Mesenchymal stem cell (in vitro differentiated cells and primary cell): ENCODE measurements at regions not wholly inside any gene's neighbourhood (a gene's known extent, or its start where the extent isn't known, plus 50 kb on each side); places are given as distances from the start of the nearest gene placed in this dataset.

Source experiments
- DNase-seq: peaks from one replicate; pipeline ENCODE4 v3.0.0-alpha.2; 2013
- H2AFZ ChIP-seq: one replicate; pipeline ENCODE4 v1.6.1; 2013; ENCODE audit warnings: low read depth, mild to moderate bottlenecking, control low read depth, inconsistent platforms, low read length, moderate library complexity
- H2AK5ac ChIP-seq: 2 replicates; pipeline ENCODE4 v1.6.1; 2013; ENCODE audit warnings: low read length, moderate library complexity, mild to moderate bottlenecking, inconsistent platforms; ENCODE audit not compliant: severe bottlenecking
- H2BK120ac ChIP-seq: one replicate; pipeline ENCODE4 v1.6.1; 2013; ENCODE audit warnings: low read depth, mild to moderate bottlenecking, inconsistent platforms, low read length, moderate library complexity
- H2BK12ac ChIP-seq, 2 experiments: one replicate each; pipeline ENCODE4 v1.6.1; 2013; ENCODE audit warnings: inconsistent platforms in 2 of 2, low read length in 2 of 2, mild to moderate bottlenecking in 2 of 2, moderate library complexity in 2 of 2, control low read depth in 1 of 2
- H2BK15ac ChIP-seq: one replicate; pipeline ENCODE4 v1.6.1; 2013; ENCODE audit warnings: mild to moderate bottlenecking, low read depth, inconsistent platforms; ENCODE audit not compliant: poor library complexity, severe bottlenecking
- H2BK5ac ChIP-seq: 2 replicates; pipeline ENCODE4 v1.6.1; 2013; ENCODE audit warnings: low read depth, mild to moderate bottlenecking, low read length, control low read depth, inconsistent platforms; ENCODE audit not compliant: poor library complexity, severe bottlenecking
- H3K14ac ChIP-seq, 2 experiments: one replicate each; pipeline ENCODE4 v1.6.1; 2013; ENCODE audit warnings: inconsistent platforms in 2 of 2, low read length in 2 of 2, control low read depth in 1 of 2, mild to moderate bottlenecking in 1 of 2, moderate library complexity in 1 of 2
- H3K18ac ChIP-seq, 2 experiments: one replicate each; pipeline ENCODE4 v1.6.1; 2013; ENCODE audit warnings: inconsistent platforms in 2 of 2, low read length in 2 of 2, control low read depth in 1 of 2, low read depth in 1 of 2, mild to moderate bottlenecking in 1 of 2
- H3K23ac ChIP-seq, 2 experiments: one replicate each; pipeline ENCODE4 v1.6.1; 2013; ENCODE audit warnings: inconsistent platforms in 2 of 2, low read length in 2 of 2, mild to moderate bottlenecking in 2 of 2, moderate library complexity in 2 of 2, control low read depth in 1 of 2
- H3K27ac ChIP-seq: 2 replicates; pipeline ENCODE4 v1.5.1; 2013; ENCODE audit warnings: mild to moderate bottlenecking, moderate library complexity, low read length, control low read depth, inconsistent platforms; ENCODE audit not compliant: poor library complexity, severe bottlenecking
- H3K27me3 ChIP-seq, 2 experiments: 2 replicates each; pipeline versions ENCODE4 v1.6.1 to v1.7.0; 2013; ENCODE audit warnings: low read length in 2 of 2, mild to moderate bottlenecking in 2 of 2, moderate library complexity in 2 of 2, control low read depth in 1 of 2, inconsistent platforms in 1 of 2; ENCODE audit not compliant: control insufficient read depth in 1 of 2, insufficient read depth in 1 of 2
- H3K36me3 ChIP-seq, 2 experiments: 2 replicates each; pipeline versions ENCODE4 v1.6.1 to v1.7.0; 2013; ENCODE audit warnings: low read length in 2 of 2, control low read depth in 1 of 2, inconsistent platforms in 1 of 2, low read depth in 1 of 2, mild to moderate bottlenecking in 1 of 2; ENCODE audit not compliant: insufficient read depth in 2 of 2, control insufficient read depth in 1 of 2
- H3K4ac ChIP-seq, 2 experiments: one replicate each; pipeline ENCODE4 v1.6.1; 2013; ENCODE audit warnings: inconsistent platforms in 2 of 2, low read length in 2 of 2, mild to moderate bottlenecking in 2 of 2, moderate library complexity in 2 of 2, control low read depth in 1 of 2, low read depth in 1 of 2
- H3K4me1 ChIP-seq: 2 replicates; pipeline ENCODE4 v1.6.1; 2013; ENCODE audit warnings: low read depth, low read length, control low read depth; ENCODE audit not compliant: control insufficient read depth, insufficient read depth
- H3K4me2 ChIP-seq: 2 replicates; pipeline ENCODE4 v1.6.1; 2013; ENCODE audit warnings: low read length, mild to moderate bottlenecking, inconsistent platforms; ENCODE audit not compliant: poor library complexity, severe bottlenecking
- H3K4me3 ChIP-seq, 2 experiments: 2 replicates each; pipeline versions ENCODE4 v1.5.1 to v1.7.0; 2013; ENCODE audit warnings: low read length in 2 of 2, mild to moderate bottlenecking in 2 of 2, control low read depth in 1 of 2, low read depth in 1 of 2; ENCODE audit not compliant: insufficient read depth in 1 of 2
- H3K79me1 ChIP-seq: replicated peaks from 2 replicates; pipeline ENCODE4 v1.6.1; 2013; ENCODE audit warnings: mild to moderate bottlenecking, control low read depth, low read length, inconsistent platforms; ENCODE audit not compliant: poor library complexity, severe bottlenecking
- H3K9ac ChIP-seq: 2 replicates; pipeline ENCODE4 v1.7.0; 2013; ENCODE audit warnings: mild to moderate bottlenecking, low read length, moderate library complexity
- H3K9me3 ChIP-seq: 2 replicates; pipeline ENCODE4 v1.7.0; 2013; ENCODE audit warnings: mild to moderate bottlenecking, low read length; ENCODE audit not compliant: control insufficient read depth
- H4K8ac ChIP-seq: one replicate; pipeline ENCODE4 v1.6.1; 2013; ENCODE audit warnings: inconsistent platforms, mild to moderate bottlenecking, low read length, moderate library complexity
- H4K91ac ChIP-seq: one replicate; pipeline ENCODE4 v1.6.1; 2013; ENCODE audit warnings: mild to moderate bottlenecking, low read length, inconsistent platforms
- WGBS: methylation state at CpG from one replicate; pipeline ENCODE4 v1.1.7; 2013; ENCODE audit warnings: mixed read lengths; 5-methylcytosine and 5-hydroxymethylcytosine counted together

GRCh38 chr2:52423655-52424054 is 1343.9 kb upstream of the CHAC2 start:
- no peak overlapping the region for H3K23ac ChIP-seq
- no peak overlapping the region for H3K4me2 ChIP-seq
- H3K18ac ChIP-seq: no peak overlapping the region
- no peak overlapping the region for H2BK120ac ChIP-seq
- no peak overlapping the region for H3K4me3 ChIP-seq
- WGBS: 100% methylated on average over 1 of the region's 2 CpGs
- H3K27ac ChIP-seq: no peak overlapping the region
- no peaks in the 10 kb centered on the region for H3K36me3 ChIP-seq
- H3K4me1 ChIP-seq: no peaks in the 10 kb centered on the region
- H2AFZ ChIP-seq: no peak overlapping the region
- H2BK15ac ChIP-seq: no peak overlapping the region
- no peak overlapping the region for H2AK5ac ChIP-seq
- no peak overlapping the region for H3K9ac ChIP-seq
- H3K79me1 ChIP-seq: no peaks in the 10 kb centered on the region
- no peaks in the 10 kb centered on the region for H3K27me3 ChIP-seq
- no peak overlapping the region for H3K14ac ChIP-seq
- no peak overlapping the region for H4K91ac ChIP-seq
- no peak for DNase-seq
- H3K4ac ChIP-seq: no peak overlapping the region
- H2BK5ac ChIP-seq: no peak overlapping the region
- no peaks in the 10 kb centered on the region for H3K9me3 ChIP-seq
- no peak overlapping the region for H2BK12ac ChIP-seq
- no peak overlapping the region for H4K8ac ChIP-seq

- no peak overlapping the region for H3K18ac ChIP-seq
- H3K23ac ChIP-seq: no peak overlapping the region
- H3K4me1 ChIP-seq: no peaks in the 10 kb centered on the region
- no peak overlapping the region for H4K8ac ChIP-seq
- no peaks in the 10 kb centered on the region for H3K27me3 ChIP-seq
- no peaks in the 10 kb centered on the region for H3K36me3 ChIP-seq
- DNase-seq: no peak
- H2BK15ac ChIP-seq: no peak overlapping the region
- H2BK120ac ChIP-seq: no peak overlapping the region
- H3K4me2 ChIP-seq: no peak overlapping the region
- no peak overlapping the region for H4K91ac ChIP-seq
- no peak overlapping the region for H3K9ac ChIP-seq
- no peak overlapping the region for H3K14ac ChIP-seq
- no peaks in the 10 kb centered on the region for H3K9me3 ChIP-seq
- H3K27ac ChIP-seq: no peak overlapping the region
- no peaks in the 10 kb centered on the region for H3K79me1 ChIP-seq
- H2BK5ac ChIP-seq: no peak overlapping the region
- no CpG with 5 or more reads among the region's 1 CpG for WGBS
- no peak overlapping the region for H3K4me3 ChIP-seq
- no peak overlapping the region for H2BK12ac ChIP-seq
- no peak overlapping the region for H2AFZ ChIP-seq
- H2AK5ac ChIP-seq: no peak overlapping the region
- no peak overlapping the region for H3K4ac ChIP-seq
Observed at GRCh38 chr2:52423111-52423510, 1344.5 kb upstream of the CHAC2 start.

- Histone ChIP-seq H3K23ac (no peak overlapping the region), H3K79me1 (no peaks in the 10 kb centered on the region), H2AK5ac (no peak overlapping the region), H3K18ac (no peak overlapping the region), H3K4me3 (no peak overlapping the region), H4K8ac (no peak overlapping the region), H2AFZ (no peak overlapping the region), H3K9ac (no peak overlapping the region), H3K4me1 (no peaks in the 10 kb centered on the region), H2BK5ac (no peak overlapping the region), H4K91ac (no peak overlapping the region), H3K4ac (no peak overlapping the region), H3K9me3 (no peaks in the 10 kb centered on the region), H3K27ac (no peak overlapping the region), H2BK120ac (no peak overlapping the region), H3K27me3 (no peaks in the 10 kb centered on the region), H2BK12ac (no peak overlapping the region), H3K4me2 (no peak overlapping the region), H2BK15ac (no peak overlapping the region), H3K36me3 (no peaks in the 10 kb centered on the region), H3K14ac (no peak overlapping the region)
- no peak for DNase-seq
Observed at GRCh38 chr2:52416340-52416739, 1351.3 kb upstream of the CHAC2 start.

DNA sequence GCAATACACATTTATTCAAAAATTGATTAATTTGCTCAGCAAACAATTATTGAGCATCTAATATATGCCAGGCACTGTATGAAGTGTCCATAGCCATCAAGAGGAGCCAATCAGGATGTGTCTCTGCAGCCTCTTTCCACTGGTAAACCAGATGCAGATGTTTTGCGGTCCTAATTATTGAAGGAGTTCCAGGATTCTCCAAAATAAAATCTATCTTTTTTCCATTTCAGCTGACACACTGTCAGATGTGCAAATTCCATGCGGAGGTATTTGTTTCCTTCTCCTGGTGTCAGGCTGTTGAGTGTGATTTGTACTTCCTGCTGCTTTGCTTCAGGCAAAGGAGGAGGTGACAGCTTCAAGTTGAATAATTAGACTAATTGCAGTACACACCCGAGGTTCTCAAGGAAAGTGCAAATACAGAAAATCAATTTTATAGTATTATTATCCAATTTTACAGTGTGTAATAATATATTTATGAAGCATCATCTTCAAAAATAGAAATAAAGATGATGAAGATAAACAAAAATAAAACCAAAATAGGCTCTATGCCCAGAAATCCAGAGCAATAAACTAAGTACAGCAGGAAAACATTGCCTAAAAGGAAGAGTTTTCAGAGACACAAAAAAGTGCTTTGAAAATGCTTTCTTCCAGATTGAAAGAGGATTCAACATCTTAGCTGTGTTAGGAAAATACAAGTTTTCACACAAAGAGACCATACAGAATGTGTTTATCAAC is 1352.9 kb upstream of the CHAC2 start:
- Histone ChIP-seq H2BK12ac (no peak overlapping the region), H3K9me3 (no peaks in the 10 kb centered on the region), H3K18ac (no peak overlapping the region), H3K4me2 (no peak overlapping the region), H3K14ac (no peak overlapping the region), H2BK5ac (no peak overlapping the region), H3K9ac (no peak overlapping the region), H3K4me3 (no peak overlapping the region), H3K79me1 (no peaks in the 10 kb centered on the region), H3K23ac (no peak overlapping the region), H2AK5ac (no peak overlapping the region), H2BK120ac (no peak overlapping the region), H2AFZ (no peak overlapping the region), H3K27me3 (no peaks in the 10 kb centered on the region), H4K8ac (no peak overlapping the region), H3K36me3 (no peaks in the 10 kb centered on the region), H3K27ac (no peak overlapping the region), H4K91ac (no peak overlapping the region), H3K4ac (no peak overlapping the region), H2BK15ac (no peak overlapping the region), H3K4me1 (no peaks in the 10 kb centered on the region)
- DNase-seq: no peak
- WGBS: 61% methylated on average over 2 of the region's 3 CpGs
